NCI-H524 (cell line): ENCODE measurements at regions not wholly inside any gene's neighbourhood (a gene's known extent, or its start where the extent isn't known, plus 50 kb on each side); places are given as distances from the start of the nearest gene placed in this dataset.

Experiments used
- DNase-seq, 2 experiments: peaks; one replicate each; lab custom pipeline; 2025; lab: John Stamatoyannopoulos, UW

GRCh38 chr20:24738981-24739633, 210.0 kb upstream of the CST7 start:
- peak in 1 of 2 experiments; percentile 33 for DNase-seq

- no peak for DNase-seq
Observed at GRCh38 chr20:24739746-24740145, 209.3 kb upstream of the CST7 start.

- no peak for DNase-seq
Observed at GRCh38 chr20:24741493-24742072, 207.5 kb upstream of the CST7 start.

- no peak for DNase-seq
Observed at GRCh38 chr20:24742436-24742835, 206.6 kb upstream of the CST7 start.

GRCh38 chr20:24742989-24743388, 206.1 kb upstream of the CST7 start:
- DNase-seq = no peak

- no peak for DNase-seq
Observed at GRCh38 chr20:24743641-24744040, 205.4 kb upstream of the CST7 start.

GRCh38 chr20:24744747-24745146, 204.3 kb upstream of the CST7 start:
- DNase-seq = no peak

GRCh38 chr20:24745206-24745605, 203.9 kb upstream of the CST7 start:
- DNase-seq = no peak

- DNase-seq = peak; percentile 50 to 83
Observed at GRCh38 chr20:24745617-24746350, 203.3 kb upstream of the CST7 start.

- no peak for DNase-seq
Observed at GRCh38 chr20:24746351-24746685, 202.8 kb upstream of the CST7 start.

GRCh38 chr20:24747010-24747712, 201.9 kb upstream of the CST7 start:
- peak in 1 of 2 experiments; percentile 15 for DNase-seq

- no peak for DNase-seq
Observed at GRCh38 chr20:24747881-24748595, 201.0 kb upstream of the CST7 start.

- DNase-seq = no peak
Observed at GRCh38 chr20:24751551-24751950, 197.5 kb upstream of the CST7 start.

- no peak for DNase-seq
Observed at GRCh38 chr20:24752612-24753011, 196.5 kb upstream of the CST7 start.

- DNase-seq = no peak
Observed at GRCh38 chr20:24753130-24753529, 195.9 kb upstream of the CST7 start.

GRCh38 chr20:24754691-24755090, 194.4 kb upstream of the CST7 start:
- no peak for DNase-seq

GRCh38 chr20:24755411-24755922, 193.6 kb upstream of the CST7 start:
- DNase-seq = no peak

- no peak for DNase-seq
Observed at GRCh38 chr20:24756292-24757025, 192.6 kb upstream of the CST7 start.

GRCh38 chr20:24761220-24762065, 187.6 kb upstream of the CST7 start:
- no peak for DNase-seq

- DNase-seq = no peak
Observed at GRCh38 chr20:24762371-24762770, 186.7 kb upstream of the CST7 start.
